GM18867 (cell line): ENCODE measurements at regions not wholly inside any gene's neighbourhood (a gene's known extent, or its start where the extent isn't known, plus 50 kb on each side); places are given as distances from the start of the nearest gene placed in this dataset.

ENCODE experiments used
- ATAC-seq: cut with Tn5 transposase; IDR thresholded peaks from one replicate; pipeline ENCODE4 v1.9.1; 2021; ENCODE audit warnings: mild to moderate bottlenecking, moderate library complexity; ENCODE audit not compliant: unreplicated experiment

- no peak for ATAC-seq
Measured at GRCh38 chr10:78160591-78160990, 126.9 kb downstream of the RPS24 start.

- ATAC-seq, result no peak
Measured at GRCh38 chr10:78162853-78163252, 129.2 kb downstream of the RPS24 start.

DNA sequence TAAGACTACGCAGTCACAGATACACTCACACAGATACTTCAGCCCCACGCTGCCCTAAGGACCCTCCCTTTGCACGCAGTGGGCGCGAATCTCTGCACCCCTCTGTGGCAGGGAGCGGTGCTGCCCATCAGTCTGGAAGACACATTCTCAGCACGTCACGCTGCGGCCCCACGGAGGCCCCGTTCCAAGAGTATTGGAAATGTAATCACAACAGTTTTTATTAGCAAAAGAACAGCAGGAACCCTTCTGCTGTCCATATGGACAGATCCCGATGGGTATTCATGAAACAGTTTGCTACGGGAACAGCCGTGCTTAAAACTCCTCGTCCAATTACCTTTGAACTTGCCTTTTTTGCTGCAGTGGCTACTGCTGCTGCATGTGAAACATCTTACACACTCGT is 131.0 kb downstream of the RPS24 start:
- ATAC-seq, result no peak

GRCh38 chr10:78165172-78165571 is 131.5 kb downstream of the RPS24 start:
- no peak for ATAC-seq

- ATAC-seq, result no peak
Measured at GRCh38 chr10:78165617-78166016, 132.0 kb downstream of the RPS24 start.

DNA sequence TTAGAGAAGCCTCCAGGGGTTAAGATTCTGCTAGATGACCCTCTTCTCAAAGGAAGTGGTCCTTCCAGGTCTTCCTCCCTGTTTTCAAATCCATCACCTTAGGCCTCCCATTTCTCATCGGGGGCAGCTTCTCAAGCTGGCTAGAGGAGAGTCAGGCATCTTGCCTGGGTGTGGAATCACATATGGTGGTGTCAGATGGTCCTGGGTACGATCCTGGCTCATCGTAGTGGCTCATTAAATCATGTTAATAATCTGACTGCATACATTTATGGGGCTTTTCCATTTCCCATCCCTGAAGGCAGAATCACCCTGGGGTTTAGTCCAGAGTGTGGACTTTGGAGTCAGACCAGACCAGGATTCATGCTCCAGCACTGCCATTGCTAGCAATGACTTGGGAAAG is 132.6 kb downstream of the RPS24 start:
- ATAC-seq, result no peak

GRCh38 chr10:78169214-78169613 is 135.6 kb downstream of the RPS24 start:
- ATAC-seq, result no peak

DNA sequence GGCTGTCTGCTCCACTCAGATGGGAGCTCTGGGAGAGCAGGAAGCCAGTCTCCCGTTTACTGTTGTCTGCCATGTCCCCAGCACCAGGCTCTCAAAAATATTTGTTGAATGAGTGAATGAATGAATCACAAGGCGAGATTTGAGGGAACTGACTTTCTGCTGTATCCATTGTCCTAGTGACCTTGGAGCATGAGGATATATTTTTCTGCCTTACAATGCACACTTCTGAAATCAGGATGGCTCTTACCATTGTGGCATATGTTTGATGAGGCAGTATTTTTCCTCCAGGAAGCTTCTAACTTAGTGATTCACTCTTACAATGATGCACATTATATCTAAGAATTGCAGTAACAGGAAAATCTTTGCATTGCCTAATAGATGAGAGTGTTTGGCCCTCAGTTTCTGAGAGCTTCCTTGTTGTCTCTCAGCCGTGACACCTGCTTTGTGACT is 136.4 kb downstream of the RPS24 start:
- ATAC-seq, result no peak

GRCh38 chr10:78171633-78172400 is 138.2 kb downstream of the RPS24 start:
- no peak for ATAC-seq

DNA sequence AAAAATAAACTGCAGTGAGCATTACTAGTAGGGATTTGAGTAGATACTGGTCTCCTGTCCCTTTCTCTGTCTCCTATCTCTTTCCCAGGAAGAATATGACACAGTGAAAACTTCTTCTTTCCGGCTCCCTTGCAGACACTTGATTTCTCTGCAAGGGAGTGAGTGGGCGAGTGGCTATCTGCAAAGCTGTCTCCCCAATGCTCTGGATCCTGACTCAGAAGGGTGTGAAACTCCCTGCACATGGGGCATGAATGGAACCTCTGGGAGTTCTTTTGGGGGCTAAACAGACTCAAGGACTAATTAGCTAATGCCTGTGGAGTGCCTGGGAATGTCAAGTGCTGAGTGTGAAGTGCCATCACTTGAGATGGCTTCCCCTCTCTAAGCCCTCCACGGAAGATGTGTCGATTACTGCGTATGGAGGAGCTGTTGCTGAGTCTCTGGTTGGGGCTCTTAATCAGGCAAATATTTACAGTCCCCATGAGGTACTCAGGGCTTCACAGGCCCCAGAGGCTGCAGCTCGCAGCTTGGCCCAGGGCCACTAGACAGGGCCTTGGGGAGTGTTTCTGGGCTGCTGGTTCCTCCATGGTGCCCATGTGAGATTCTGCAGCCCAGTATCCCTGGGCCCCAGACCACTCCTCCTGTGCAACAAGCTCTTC is 139.8 kb downstream of the RPS24 start:
- ATAC-seq, result no peak

GRCh38 chr10:78175444-78176015 is 141.9 kb downstream of the RPS24 start:
- no peak for ATAC-seq

GRCh38 chr10:78176320-78177317 is 143.0 kb downstream of the RPS24 start:
- ATAC-seq, result no peak

DNA sequence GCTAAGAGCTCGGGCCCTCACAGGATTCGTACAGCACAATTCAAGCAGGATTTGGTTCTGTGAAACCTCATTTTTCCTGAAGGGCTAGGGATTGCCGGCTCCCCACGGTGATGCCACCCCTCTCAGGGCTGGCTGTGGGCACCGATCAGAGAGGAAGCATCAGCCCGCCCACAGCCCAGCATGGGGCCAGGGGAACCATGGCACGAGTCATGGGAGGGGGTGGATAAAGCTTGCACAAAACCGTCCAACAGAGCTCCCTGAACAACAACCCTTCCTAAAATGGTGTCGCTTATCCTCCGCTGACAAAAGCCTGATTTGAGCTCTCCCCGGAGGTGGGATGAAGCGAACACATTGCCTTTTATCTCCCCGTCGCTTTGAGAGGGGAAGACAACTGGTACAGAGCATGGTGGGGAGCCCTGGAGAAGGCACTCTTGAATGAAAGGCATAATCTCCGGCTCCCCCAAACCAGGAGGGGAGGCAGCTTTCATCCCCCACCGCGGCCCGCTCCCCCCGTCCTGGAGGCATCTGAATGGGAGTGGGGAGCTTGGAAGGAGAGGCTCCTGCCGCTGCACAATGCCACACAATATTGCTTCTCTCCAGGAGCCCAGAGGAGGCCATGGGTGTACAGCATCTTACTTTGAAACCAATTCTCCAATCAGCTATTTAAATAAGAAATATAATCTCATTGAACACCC is 144.0 kb downstream of the RPS24 start:
- no peak for ATAC-seq

- ATAC-seq, result no peak
Measured at GRCh38 chr10:78178397-78178796, 144.7 kb downstream of the RPS24 start.

DNA sequence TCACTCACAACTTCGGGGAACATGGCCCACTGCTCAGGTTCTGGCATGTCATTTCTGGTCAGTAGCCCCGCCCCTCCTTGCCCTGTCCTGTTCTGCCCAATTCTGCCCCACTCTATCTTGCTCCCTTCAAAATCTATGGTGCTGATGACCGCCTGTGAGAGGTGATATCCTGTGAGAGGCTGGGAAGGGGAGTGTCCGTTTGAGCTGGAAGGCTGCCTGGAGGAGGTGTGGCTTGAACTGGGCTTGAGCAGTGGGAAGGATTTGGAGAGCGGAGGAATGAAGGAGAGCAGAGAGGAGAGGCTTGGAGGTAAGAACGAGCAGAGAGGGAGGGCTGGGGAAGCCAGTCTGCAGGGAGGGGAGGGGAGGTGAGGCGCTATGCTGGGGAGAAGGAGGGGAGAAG is 145.3 kb downstream of the RPS24 start:
- ATAC-seq, result no peak

GRCh38 chr10:78179886-78180705 is 146.4 kb downstream of the RPS24 start:
- ATAC-seq, result no peak

DNA sequence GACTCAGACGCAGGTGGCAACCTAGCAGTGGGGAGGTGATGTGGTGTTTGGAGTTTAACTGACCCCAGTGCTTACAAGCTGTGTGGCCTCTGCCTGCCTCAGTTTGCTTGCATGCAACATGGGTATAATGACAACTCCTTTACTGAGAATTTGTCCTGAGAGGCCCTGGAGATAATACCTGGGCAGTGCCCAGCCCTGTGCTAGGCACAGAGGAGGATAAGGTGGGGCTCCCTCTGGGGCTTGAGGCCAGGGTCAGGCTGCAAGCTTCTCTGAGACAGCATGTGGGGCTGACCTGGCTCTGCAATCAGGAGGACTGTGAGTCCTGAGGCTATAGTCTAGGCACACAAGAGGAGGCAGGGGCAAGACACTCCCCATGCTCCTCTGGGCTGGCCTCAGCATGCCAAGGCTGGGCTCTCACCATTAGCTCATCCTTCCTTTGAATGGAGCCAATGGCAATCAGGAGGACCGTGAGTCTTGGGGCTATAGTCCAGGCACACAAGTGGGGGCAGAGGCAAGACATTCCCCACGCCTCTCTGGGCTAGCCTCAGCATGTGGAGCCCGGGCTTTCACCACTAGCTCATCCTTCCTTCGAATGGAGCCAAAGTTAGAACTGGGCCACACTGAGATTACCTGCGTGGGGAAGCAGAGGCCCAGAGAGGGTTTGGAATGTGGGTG is 147.9 kb downstream of the RPS24 start:
- ATAC-seq, result no peak

DNA sequence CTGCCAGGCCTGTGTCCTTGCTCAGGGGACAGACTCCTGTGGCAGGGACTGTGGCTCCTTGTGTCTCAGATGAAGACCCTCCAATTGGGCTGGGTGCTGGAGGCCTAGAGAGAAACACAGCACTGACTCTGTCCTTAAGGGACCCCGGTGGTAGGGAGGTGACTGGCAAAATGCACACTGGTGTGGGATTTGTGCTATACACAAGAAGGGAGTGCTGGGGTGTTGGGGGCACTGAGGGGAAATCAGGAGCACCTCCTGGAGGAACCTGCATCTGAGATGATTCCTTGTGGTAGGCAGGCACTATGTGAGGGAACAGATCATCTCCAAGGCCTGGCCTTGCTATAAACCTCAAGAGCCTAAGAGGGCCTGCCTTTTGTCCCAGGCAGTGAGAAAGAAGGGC is 149.2 kb downstream of the RPS24 start:
- ATAC-seq, result no peak
